ENCODE measurements at regions not wholly inside any gene's neighbourhood (a gene's known extent, or its start where the extent isn't known, plus 50 kb on each side); places are given as distances from the start of the nearest gene placed in this dataset.

GRCh38 chr4:126328914-126329313, 1014.2 kb downstream of the FAT4 start:
- TF ChIP-seq, protein P1, sequence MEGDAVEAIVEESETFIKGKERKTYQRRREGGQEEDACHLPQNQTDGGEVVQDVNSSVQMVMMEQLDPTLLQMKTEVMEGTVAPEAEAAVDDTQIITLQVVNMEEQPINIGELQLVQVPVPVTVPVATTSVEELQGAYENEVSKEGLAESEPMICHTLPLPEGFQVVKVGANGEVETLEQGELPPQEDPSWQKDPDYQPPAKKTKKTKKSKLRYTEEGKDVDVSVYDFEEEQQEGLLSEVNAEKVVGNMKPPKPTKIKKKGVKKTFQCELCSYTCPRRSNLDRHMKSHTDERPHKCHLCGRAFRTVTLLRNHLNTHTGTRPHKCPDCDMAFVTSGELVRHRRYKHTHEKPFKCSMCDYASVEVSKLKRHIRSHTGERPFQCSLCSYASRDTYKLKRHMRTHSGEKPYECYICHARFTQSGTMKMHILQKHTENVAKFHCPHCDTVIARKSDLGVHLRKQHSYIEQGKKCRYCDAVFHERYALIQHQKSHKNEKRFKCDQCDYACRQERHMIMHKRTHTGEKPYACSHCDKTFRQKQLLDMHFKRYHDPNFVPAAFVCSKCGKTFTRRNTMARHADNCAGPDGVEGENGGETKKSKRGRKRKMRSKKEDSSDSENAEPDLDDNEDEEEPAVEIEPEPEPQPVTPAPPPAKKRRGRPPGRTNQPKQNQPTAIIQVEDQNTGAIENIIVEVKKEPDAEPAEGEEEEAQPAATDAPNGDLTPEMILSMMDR (IDR thresholded peaks at IDR 0.05): no peak
- no peak for TF ChIP-seq POLR2A (IDR thresholded peaks at IDR 0.05)

Measured in lower leg skin (tissue), 3 donors.